ENCODE measurements at regions not wholly inside any gene's neighbourhood (a gene's known extent, or its start where the extent isn't known, plus 50 kb on each side); places are given as distances from the start of the nearest gene placed in this dataset.

GRCh38 chr1:69269491-69269890 is 298.2 kb upstream of the LRRC7 start:
- no peaks in the 10 kb centered on the region for H3K4me1 ChIP-seq
- no peak for TF ChIP-seq CTCF (IDR thresholded peaks at IDR 0.05; ENCODE audit: insufficient read depth in 1 of 2, low read depth in 1 of 2, low read length in 1 of 2, severe bottlenecking in 1 of 2, unreplicated experiment in 1 of 2)
- H3K27me3 ChIP-seq (replicated peaks; ENCODE audit: control insufficient read depth, insufficient read depth, low read length): no peaks in the 10 kb centered on the region
- DNase-seq: no peak
- no peaks in the 10 kb centered on the region for H3K4me1 Mint-ChIP-seq (ENCODE audit: low read depth, unreplicated experiment)
- no peak overlapping the region for H3K4me3 Mint-ChIP-seq (ENCODE audit: unreplicated experiment)
- peaks cover 9% of the 10 kb centered on the region for H3K9me3 Mint-ChIP-seq (ENCODE audit: unreplicated experiment)
- no peaks in the 10 kb centered on the region for H3K27me3 Mint-ChIP-seq (ENCODE audit: insufficient read depth, unreplicated experiment)
- no TSS peak for BruUV-seq (replicated peaks)
- H3K9me3 ChIP-seq: no peaks in the 10 kb centered on the region
- intact Hi-C loops (cut with micrococcal nuclease; ENCODE audit: unreplicated experiment): no loop called here
- no peak overlapping the region for H3K4me3 ChIP-seq (ENCODE audit: low read depth, low read length)
- H3K36me3 ChIP-seq (ENCODE audit: control insufficient read depth, insufficient read depth, low read length): no peaks in the 10 kb centered on the region
- no peaks in the 10 kb centered on the region for H3K36me3 Mint-ChIP-seq (ENCODE audit: insufficient read depth, unreplicated experiment)
- no peak overlapping the region for H3K27ac Mint-ChIP-seq (ENCODE audit: unreplicated experiment)
- CTCF ChIA-PET: no interaction called here
- POLR2A ChIA-PET: no interaction called here

GRCh38 chr1:69271587-69272125 is 296.1 kb upstream of the LRRC7 start:
- no peak for DNase-seq

GRCh38 chr1:69272684-69273083 is 295.0 kb upstream of the LRRC7 start:
- no peak for TF ChIP-seq CTCF (IDR thresholded peaks at IDR 0.05; ENCODE audit: insufficient read depth in 1 of 2, low read depth in 1 of 2, low read length in 1 of 2, severe bottlenecking in 1 of 2, unreplicated experiment in 1 of 2)
- Histone ChIP-seq H3K4me1 (no peaks in the 10 kb centered on the region), H3K4me3 (ENCODE audit: low read depth, low read length) (no peak overlapping the region), H3K36me3 (ENCODE audit: control insufficient read depth, insufficient read depth, low read length) (no peaks in the 10 kb centered on the region), H3K27me3 (replicated peaks; ENCODE audit: control insufficient read depth, insufficient read depth, low read length) (no peaks in the 10 kb centered on the region), H3K9me3 (no peaks in the 10 kb centered on the region)
- POLR2A ChIA-PET: no interaction called here
- H3K27ac Mint-ChIP-seq (ENCODE audit: unreplicated experiment): no peak overlapping the region
- no peaks in the 10 kb centered on the region for H3K27me3 Mint-ChIP-seq (ENCODE audit: insufficient read depth, unreplicated experiment)
- DNase-seq: no peak
- H3K9me3 Mint-ChIP-seq (ENCODE audit: unreplicated experiment): peaks cover 9% of the 10 kb centered on the region
- no peaks in the 10 kb centered on the region for H3K36me3 Mint-ChIP-seq (ENCODE audit: insufficient read depth, unreplicated experiment)
- intact Hi-C loops (cut with micrococcal nuclease; ENCODE audit: unreplicated experiment): no loop called here
- no peak overlapping the region for H3K4me3 Mint-ChIP-seq (ENCODE audit: unreplicated experiment)
- CTCF ChIA-PET: no interaction called here
- no TSS peak for BruUV-seq (replicated peaks)
- H3K4me1 Mint-ChIP-seq (ENCODE audit: low read depth, unreplicated experiment): no peaks in the 10 kb centered on the region

More at GRCh38 chr1:69271587-69272125, 296.1 kb upstream of the LRRC7 start:
- Mint-ChIP-seq H3K4me1 (ENCODE audit: low read depth, unreplicated experiment) (no peaks in the 10 kb centered on the region), H3K36me3 (ENCODE audit: insufficient read depth, unreplicated experiment) (no peaks in the 10 kb centered on the region), H3K27ac (ENCODE audit: unreplicated experiment) (no peak overlapping the region), H3K9me3 (ENCODE audit: unreplicated experiment) (peaks cover 9% of the 10 kb centered on the region), H3K27me3 (ENCODE audit: insufficient read depth, unreplicated experiment) (no peaks in the 10 kb centered on the region), H3K4me3 (ENCODE audit: unreplicated experiment) (no peak overlapping the region)
- ChIA-PET CTCF (no interaction called here), POLR2A (no interaction called here)
- Histone ChIP-seq H3K36me3 (ENCODE audit: control insufficient read depth, insufficient read depth, low read length) (no peaks in the 10 kb centered on the region), H3K27me3 (replicated peaks; ENCODE audit: control insufficient read depth, insufficient read depth, low read length) (no peaks in the 10 kb centered on the region), H3K9me3 (no peaks in the 10 kb centered on the region), H3K4me3 (ENCODE audit: low read depth, low read length) (no peak overlapping the region), H3K4me1 (no peaks in the 10 kb centered on the region)
- TF ChIP-seq CTCF (IDR thresholded peaks at IDR 0.05; ENCODE audit: insufficient read depth in 1 of 2, low read depth in 1 of 2, low read length in 1 of 2, severe bottlenecking in 1 of 2, unreplicated experiment in 1 of 2): no peak
- no TSS peak for BruUV-seq (replicated peaks)
- intact Hi-C loops (cut with micrococcal nuclease; ENCODE audit: unreplicated experiment): no loop called here
